Esophagus squamous epithelium (tissue), 4 donors: ENCODE measurements at regions not wholly inside any gene's neighbourhood (a gene's known extent, or its start where the extent isn't known, plus 50 kb on each side); places are given as distances from the start of the nearest gene placed in this dataset.

Experiments used
- CTCF ChIP-seq, 6 experiments: fragments of 450-650 bp in 4 of 6; fragments of 200-600 bp in 2 of 6; sonication (generic) in 2 of 6; IDR thresholded peaks; one replicate each; pipeline ENCODE4 v1.5.1; 2016 to 2019; ENCODE audit warnings: antibody characterized with exemption in 6 of 6, mild to moderate bottlenecking in 4 of 6, moderate library complexity in 4 of 6
- POLR2A ChIP-seq, 4 donors: fragments of 450-650 bp; IDR thresholded peaks; one replicate each; pipeline ENCODE4 v1.6.1; 2017; ENCODE audit warnings: antibody characterized with exemption in 4 of 4, mild to moderate bottlenecking in 4 of 4, moderate library complexity in 3 of 4

GRCh38 chrX:130994671-130995070, 63.5 kb upstream of the ARHGAP36 start:
- TF ChIP-seq POLR2A (IDR thresholded peaks at IDR 0.05) (no peak), CTCF (IDR thresholded peaks at IDR 0.05) (peak in 3 of 6 experiments; percentile 6 to 45 (median 24))
